Adrenal gland (tissue), 5 donors: ENCODE measurements at regions not wholly inside any gene's neighbourhood (a gene's known extent, or its start where the extent isn't known, plus 50 kb on each side); places are given as distances from the start of the nearest gene placed in this dataset.

Experiments
- POLR2A ChIP-seq, 2 donors: fragments of 450-650 bp; IDR thresholded peaks; one replicate each; pipeline ENCODE4 v1.6.1; 2017; ENCODE audit warnings: antibody characterized with exemption in 2 of 2, mild to moderate bottlenecking in 2 of 2, moderate library complexity in 1 of 2
- TF ChIP-seq, protein P1 (sequence below), 6 experiments: fragments of 450-650 bp in 4 of 6; fragments of 200-600 bp in 2 of 6; sonication (generic) in 1 of 6; IDR thresholded peaks; 1 replicate in 5 of 6; 2 replicates in 1 of 6; pipeline versions ENCODE4 v1.5.1 to v1.8.0; 2016 to 2021; ENCODE audit warnings: antibody characterized with exemption in 6 of 6, mild to moderate bottlenecking in 2 of 6, moderate library complexity in 1 of 6
- donor health status: DM: no; HTN: no; CAD: no.

DNA sequence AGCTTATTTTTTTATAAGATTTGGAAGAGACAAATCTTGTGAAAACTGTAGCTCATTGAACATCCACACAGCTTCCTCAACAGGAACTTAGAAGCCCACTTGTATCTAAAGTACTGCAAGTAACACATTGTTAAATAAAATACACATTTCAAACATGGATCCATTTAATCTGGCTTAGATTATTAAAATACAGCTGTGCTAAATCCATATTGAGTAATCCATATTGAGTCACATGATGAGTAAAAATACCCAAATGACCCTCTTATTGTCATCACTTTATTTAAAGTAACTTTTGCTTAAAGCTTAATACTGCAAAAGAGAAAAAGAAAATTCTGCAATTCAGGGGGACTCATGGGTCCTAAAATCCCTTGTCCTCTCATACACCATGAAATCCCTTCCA, 133.3 kb downstream of the OSR1 start:
- TF ChIP-seq, protein P1, sequence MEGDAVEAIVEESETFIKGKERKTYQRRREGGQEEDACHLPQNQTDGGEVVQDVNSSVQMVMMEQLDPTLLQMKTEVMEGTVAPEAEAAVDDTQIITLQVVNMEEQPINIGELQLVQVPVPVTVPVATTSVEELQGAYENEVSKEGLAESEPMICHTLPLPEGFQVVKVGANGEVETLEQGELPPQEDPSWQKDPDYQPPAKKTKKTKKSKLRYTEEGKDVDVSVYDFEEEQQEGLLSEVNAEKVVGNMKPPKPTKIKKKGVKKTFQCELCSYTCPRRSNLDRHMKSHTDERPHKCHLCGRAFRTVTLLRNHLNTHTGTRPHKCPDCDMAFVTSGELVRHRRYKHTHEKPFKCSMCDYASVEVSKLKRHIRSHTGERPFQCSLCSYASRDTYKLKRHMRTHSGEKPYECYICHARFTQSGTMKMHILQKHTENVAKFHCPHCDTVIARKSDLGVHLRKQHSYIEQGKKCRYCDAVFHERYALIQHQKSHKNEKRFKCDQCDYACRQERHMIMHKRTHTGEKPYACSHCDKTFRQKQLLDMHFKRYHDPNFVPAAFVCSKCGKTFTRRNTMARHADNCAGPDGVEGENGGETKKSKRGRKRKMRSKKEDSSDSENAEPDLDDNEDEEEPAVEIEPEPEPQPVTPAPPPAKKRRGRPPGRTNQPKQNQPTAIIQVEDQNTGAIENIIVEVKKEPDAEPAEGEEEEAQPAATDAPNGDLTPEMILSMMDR (IDR thresholded peaks at IDR 0.05) = no peak
- no peak for TF ChIP-seq POLR2A (IDR thresholded peaks at IDR 0.05)
